Activated B cell treated with CpG ODN at 0.5 μM for 24 hours (primary cell): ENCODE measurements at regions not wholly inside any gene's neighbourhood (a gene's known extent, or its start where the extent isn't known, plus 50 kb on each side); places are given as distances from the start of the nearest gene placed in this dataset.

Experiments used
- ATAC-seq: fragments of 200-7000 bp; cut with Tn5 transposase; one replicate; pipeline ENCODE4 v1.10.0; 2021; ENCODE audit warnings: low read depth, mild to moderate bottlenecking, moderate library complexity
- CTCF ChIA-PET: fragments of 350-600 bp; sonication (Branson Sonifier 250); formaldehyde crosslinking; loops from one replicate; lab custom pipeline; 2021; ENCODE audit warnings: antibody characterized with exemption; lab: Charles Lee
- POLR2A ChIA-PET: fragments of 350-600 bp; sonication (Branson Sonifier 250); formaldehyde crosslinking; loops from one replicate; lab custom pipeline; 2021; ENCODE audit warnings: antibody characterized with exemption; lab: Charles Lee
- DNase-seq: peaks from one replicate; pipeline ENCODE4 v3.0.0; 2022
- H3K27ac Mint-ChIP-seq: one replicate; pipeline ENCODE4 v1.8.0; 2020; ENCODE audit warnings: mixed read lengths
- H3K27me3 Mint-ChIP-seq: one replicate; pipeline ENCODE4 v1.8.0; 2021; ENCODE audit warnings: mixed read lengths
- H3K36me3 Mint-ChIP-seq: one replicate; pipeline ENCODE4 v1.8.0; 2021; ENCODE audit warnings: low read depth, mixed read lengths
- H3K4me1 Mint-ChIP-seq: one replicate; pipeline ENCODE4 v1.8.0; 2021; ENCODE audit warnings: mixed read lengths
- H3K4me3 Mint-ChIP-seq: one replicate; pipeline ENCODE4 v1.8.0; 2020; ENCODE audit warnings: mild to moderate bottlenecking, mixed read lengths
- H3K9me3 Mint-ChIP-seq: one replicate; pipeline ENCODE4 v1.8.0; 2020; ENCODE audit warnings: mixed read lengths
- CTCF ChIP-seq: fragments of 200-600 bp; IDR thresholded peaks from one replicate; pipeline ENCODE4 v1.8.0; 2022; ENCODE audit warnings: antibody characterized with exemption, mild to moderate bottlenecking
- intact Hi-C: fragments of 100-400 bp; cut with micrococcal nuclease; formaldehyde crosslinking; loops from one replicate; pipeline ENCODE4 v1.15.1; 2024

- H3K4me1 Mint-ChIP-seq, result no peaks in the 10 kb centered on the region
- ATAC-seq (no peak), DNase-seq (no peak)
- POLR2A ChIA-PET, result no interaction called here
- no peak overlapping the region for H3K4me3 Mint-ChIP-seq
- no peaks in the 10 kb centered on the region for H3K36me3 Mint-ChIP-seq
- no peak for TF ChIP-seq CTCF
- peaks cover 2% of the 10 kb centered on the region for H3K9me3 Mint-ChIP-seq
- CTCF ChIA-PET, result no interaction called here
- intact Hi-C loops, result no loop called here
- H3K27me3 Mint-ChIP-seq, result no peaks in the 10 kb centered on the region
- no peak overlapping the region for H3K27ac Mint-ChIP-seq
Observed at GRCh38 chr1:170836141-170836540, 99.2 kb upstream of the MROH9 start.

GRCh38 chr1:170840371-170840770 lies 95.0 kb upstream of the MROH9 start:
- POLR2A ChIA-PET, result no interaction called here
- no peaks in the 10 kb centered on the region for H3K27me3 Mint-ChIP-seq
- CTCF ChIA-PET, result no interaction called here
- intact Hi-C loops, result no loop called here
- H3K36me3 Mint-ChIP-seq, result no peaks in the 10 kb centered on the region
- ATAC-seq, result no peak
- no peak overlapping the region for H3K4me3 Mint-ChIP-seq
- DNase-seq, result no peak
- H3K4me1 Mint-ChIP-seq, result no peaks in the 10 kb centered on the region
- H3K9me3 Mint-ChIP-seq, result peaks cover 2% of the 10 kb centered on the region
- H3K27ac Mint-ChIP-seq, result no peak overlapping the region
- TF ChIP-seq CTCF, result no peak

- Mint-ChIP-seq H3K27me3 (peaks cover 2% of the 10 kb centered on the region), H3K4me3 (no peak overlapping the region), H3K9me3 (no peaks in the 10 kb centered on the region), H3K27ac (no peak overlapping the region), H3K36me3 (no peaks in the 10 kb centered on the region), H3K4me1 (no peaks in the 10 kb centered on the region)
- intact Hi-C loops, result no loop called here
- CTCF ChIA-PET, result no interaction called here
- DNase-seq (no peak), ATAC-seq (no peak)
- TF ChIP-seq CTCF, result no peak
- POLR2A ChIA-PET, result no interaction called here
Observed at GRCh38 chr1:170853302-170853701, 82.0 kb upstream of the MROH9 start.

- Mint-ChIP-seq H3K4me3 (no peak overlapping the region), H3K27ac (no peak overlapping the region), H3K36me3 (no peaks in the 10 kb centered on the region), H3K9me3 (no peaks in the 10 kb centered on the region), H3K27me3 (peaks cover 2% of the 10 kb centered on the region), H3K4me1 (no peaks in the 10 kb centered on the region)
- DNase-seq (no peak), ATAC-seq (no peak)
- TF ChIP-seq CTCF, result no peak
- intact Hi-C loops, result no loop called here
- POLR2A ChIA-PET, result no interaction called here
- CTCF ChIA-PET, result no interaction called here
Observed at GRCh38 chr1:170853867-170854266, 81.5 kb upstream of the MROH9 start.

GRCh38 chr1:170854677-170855076 lies 80.7 kb upstream of the MROH9 start:
- no peak for ATAC-seq
- Mint-ChIP-seq H3K27ac (no peak overlapping the region), H3K36me3 (no peaks in the 10 kb centered on the region), H3K27me3 (peaks cover 2% of the 10 kb centered on the region), H3K9me3 (no peaks in the 10 kb centered on the region), H3K4me3 (no peak overlapping the region), H3K4me1 (no peaks in the 10 kb centered on the region)
- POLR2A ChIA-PET, result no interaction called here
- TF ChIP-seq CTCF, result no peak
- DNase-seq, result no peak
- intact Hi-C loops, result no loop called here
- CTCF ChIA-PET, result no interaction called here
